ENCODE measurements at regions not wholly inside any gene's neighbourhood (a gene's known extent, or its start where the extent isn't known, plus 50 kb on each side); places are given as distances from the start of the nearest gene placed in this dataset.

- TF ChIP-seq BCL3 (IDR thresholded peaks at IDR 0.05) = no peak
- TF ChIP-seq CEBPB (IDR thresholded peaks at IDR 0.05) = no peak
- TF ChIP-seq FOSL2 (IDR thresholded peaks at IDR 0.05) = no peak
- no peak for TF ChIP-seq FOSL2 (CRISPR knock-in tag; IDR thresholded peaks at IDR 0.05)
- ATAC-seq = no peak
- Histone ChIP-seq H3K4me2 (no peak overlapping the region), H3K4me3 (no peak overlapping the region), H3K9me3 (no peaks in the 10 kb centered on the region), H3K27ac (no peak overlapping the region), H3K4me1 (no peaks in the 10 kb centered on the region)
- DNase-seq (ENCODE audit: low read depth in 1 of 2, low spot score in 1 of 2) = no peak
- FAIRE-seq = no peak
- ChIA-PET CTCF (no interaction called here), POLR2A (no interaction called here)
- no CpG with 5 or more reads among the region's 4 CpGs for WGBS (ENCODE audit: missing lambda C conversion rate)
Observed at GRCh38 chrX:130529531-130529930, 127.7 kb downstream of the RBMX2 start.

GRCh38 chrX:130531066-130531465, 129.3 kb downstream of the RBMX2 start:
- FAIRE-seq (no peak), DNase-seq (ENCODE audit: low read depth in 1 of 2, low spot score in 1 of 2) (no peak), ATAC-seq (no peak)
- H3K27ac ChIP-seq = no peak overlapping the region
- TF ChIP-seq BHLHE40 (IDR thresholded peaks at IDR 0.05; ENCODE audit: low read depth, low read length) (no peak), EHF (CRISPR knock-in tag; IDR thresholded peaks at IDR 0.05) (no peak), MAFK (IDR thresholded peaks at IDR 0.05; ENCODE audit: partially characterized antibody) (no peak), ZC3H11A (IDR thresholded peaks at IDR 0.05) (no peak), HMGXB4 (CRISPR knock-in tag; IDR thresholded peaks at IDR 0.05; ENCODE audit: borderline replicate concordance) (no peak), RFX5 (IDR thresholded peaks at IDR 0.05) (no peak), MAX (IDR thresholded peaks at IDR 0.05) (no peak)
- no peak overlapping the region for H3K4me2 ChIP-seq
- POLR2A ChIA-PET = no interaction called here
- no peaks in the 10 kb centered on the region for H3K9me3 ChIP-seq
- CTCF ChIA-PET = no interaction called here
- no peak overlapping the region for H3K4me3 ChIP-seq
- H3K4me1 ChIP-seq = no peaks in the 10 kb centered on the region

GRCh38 chrX:130539721-130540321, 138.0 kb downstream of the RBMX2 start:
- ChIA-PET POLR2A (no interaction called here), CTCF (interaction anchor here (0.5 to 8.0 kb wide), 21 partner anchors 11 to 1315 kb away, joined by 3 to 62 read pairs (median 4); no protein-coding TSS in a partner anchor)
- Histone ChIP-seq H3K4me3 (no peak overlapping the region), H3K9me3 (no peaks in the 10 kb centered on the region), H3K4me1 (no peaks in the 10 kb centered on the region), H3K27ac (no peak overlapping the region), H3K4me2 (peak overlapping the region; percentile 52)
- TF ChIP-seq NR3C1 (IDR thresholded peaks at IDR 0.05) (no peak), RAD21 (conservative IDR thresholded peaks at IDR 0.05 in 1 of 2, IDR thresholded peaks at IDR 0.05 in 1 of 2) (peak; percentile 61 to 63), SMC3 (IDR thresholded peaks at IDR 0.05) (peak; percentile 73), TP53 (CRISPR knock-in tag; IDR thresholded peaks at IDR 0.05) (no peak), HDAC2 (IDR thresholded peaks at IDR 0.05) (no peak), CTCF (IDR thresholded peaks at IDR 0.05) (peak; percentile 79), KDM1A (IDR thresholded peaks at IDR 0.05; ENCODE audit: low read depth) (no peak), ZNF302 (CRISPR knock-in tag; IDR thresholded peaks at IDR 0.05) (no peak), ZSCAN20 (CRISPR knock-in tag; IDR thresholded peaks at IDR 0.05) (no peak), CBX2 (IDR thresholded peaks at IDR 0.05; ENCODE audit: borderline replicate concordance, low read depth) (no peak), ESRRA (IDR thresholded peaks at IDR 0.05; ENCODE audit: borderline replicate concordance, low read length) (no peak), RNF2 (IDR thresholded peaks at IDR 0.05; ENCODE audit: borderline replicate concordance, low read depth) (no peak), JUN (IDR thresholded peaks at IDR 0.05) (no peak), GATA3 (IDR thresholded peaks at IDR 0.05; ENCODE audit: borderline replicate concordance) (no peak)
- FAIRE-seq = no peak
- DNase-seq (ENCODE audit: low read depth in 1 of 2, low spot score in 1 of 2) = peak; percentile 25 to 53
- ATAC-seq = peak; percentile 66 to 87; a peak in 4 of 6 replicates
- WGBS (ENCODE audit: missing lambda C conversion rate) = 5% methylated on average over 15 of the region's 15 CpGs
